ENCODE measurements at regions not wholly inside any gene's neighbourhood (a gene's known extent, or its start where the extent isn't known, plus 50 kb on each side); places are given as distances from the start of the nearest gene placed in this dataset.

GRCh38 chr13:34249546-34250039 lies 431.6 kb downstream of the RFC3 start:
- Histone ChIP-seq H3K4me2 (ENCODE audit: low read depth, low read length) (no peak overlapping the region), H3K27me3 (ENCODE audit: control insufficient read depth, insufficient read depth, low read length) (no peaks in the 10 kb centered on the region), H3K14ac (replicated peaks; ENCODE audit: low read depth, low read length) (no peak overlapping the region), H3K36me3 (ENCODE audit: control insufficient read depth, insufficient read depth, low read length) (no peaks in the 10 kb centered on the region), H2AK9ac (replicated peaks; ENCODE audit: low read depth, low read length, poor library complexity) (no peak overlapping the region), H4K91ac (ENCODE audit: insufficient read depth, low read depth, low read length) (no peak overlapping the region), H2BK120ac (ENCODE audit: low read depth, low read length) (no peak overlapping the region), H3K4me3 (ENCODE audit: insufficient read depth, low read depth, low read length) (no peak overlapping the region), H3K4me1 (ENCODE audit: control insufficient read depth, insufficient read depth, low read length) (no peaks in the 10 kb centered on the region), H4K20me1 (ENCODE audit: insufficient read depth, low read length) (no peaks in the 10 kb centered on the region), H4K8ac (ENCODE audit: low read depth in 2 of 2, low read length in 2 of 2) (no peak overlapping the region), H3K56ac (ENCODE audit: extremely low read depth, insufficient read depth, low read length) (no peak overlapping the region), H3K9me1 (ENCODE audit: insufficient read depth, low read length) (no peaks in the 10 kb centered on the region), H3K79me1 (ENCODE audit: low read depth in 1 of 2, low read length in 2 of 2) (no peaks in the 10 kb centered on the region), H4K5ac (ENCODE audit: low read depth, low read length) (no peak overlapping the region), H3K23ac (ENCODE audit: low read depth, low read length) (no peak overlapping the region), H3K4ac (ENCODE audit: low read depth, low read length) (no peak overlapping the region), H2BK15ac (ENCODE audit: low read depth, low read length) (no peak overlapping the region), H2AFZ (replicated peaks; ENCODE audit: low read length, poor library complexity) (no peak overlapping the region), H3K18ac (ENCODE audit: low read depth, low read length) (no peak overlapping the region), H2BK5ac (ENCODE audit: low read depth, low read length, poor library complexity, severe bottlenecking) (no peak overlapping the region), H3K27ac (ENCODE audit: insufficient read depth, low read length) (no peak overlapping the region), H2BK20ac (ENCODE audit: low read depth, low read length) (no peak overlapping the region), H3K9ac (ENCODE audit: low read depth, low read length) (no peak overlapping the region), H3K9me3 (ENCODE audit: control insufficient read depth, insufficient read depth, low read length) (no peaks in the 10 kb centered on the region), H2AK5ac (ENCODE audit: low read depth, low read length) (no peak overlapping the region)
- ChIA-PET CTCF (no interaction called here), POLR2A (ENCODE audit: unreplicated experiment) (interaction anchor here (0.6 kb wide), 1 partner anchor 424 kb away, joined by 3 read pairs; no protein-coding TSS in a partner anchor)
- no peak for DNase-seq
- TF ChIP-seq, protein P1, sequence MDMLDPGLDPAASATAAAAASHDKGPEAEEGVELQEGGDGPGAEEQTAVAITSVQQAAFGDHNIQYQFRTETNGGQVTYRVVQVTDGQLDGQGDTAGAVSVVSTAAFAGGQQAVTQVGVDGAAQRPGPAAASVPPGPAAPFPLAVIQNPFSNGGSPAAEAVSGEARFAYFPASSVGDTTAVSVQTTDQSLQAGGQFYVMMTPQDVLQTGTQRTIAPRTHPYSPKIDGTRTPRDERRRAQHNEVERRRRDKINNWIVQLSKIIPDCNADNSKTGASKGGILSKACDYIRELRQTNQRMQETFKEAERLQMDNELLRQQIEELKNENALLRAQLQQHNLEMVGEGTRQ (IDR thresholded peaks at IDR 0.05; ENCODE audit: low read depth, low read length) = no peak
- TF ChIP-seq FOS (IDR thresholded peaks at IDR 0.05; ENCODE audit: low read depth, low read length) = no peak
- TF ChIP-seq ELK1 (IDR thresholded peaks at IDR 0.05; ENCODE audit: borderline replicate concordance, low read depth, low read length) = no peak
- no peak for TF ChIP-seq CEBPB (IDR thresholded peaks at IDR 0.05; ENCODE audit: low read depth, low read length)
- no peak for TF ChIP-seq BHLHE40 (IDR thresholded peaks at IDR 0.05; ENCODE audit: low read depth, low read length)
- TF ChIP-seq RAD21 (IDR thresholded peaks at IDR 0.05; ENCODE audit: low read length) = no peak
- TF ChIP-seq RCOR1 (IDR thresholded peaks at IDR 0.05; ENCODE audit: insufficient replicate concordance, low read length) = no peak
- no peak for TF ChIP-seq NFE2L2 (IDR thresholded peaks at IDR 0.05; ENCODE audit: low read depth, low read length)
- TF ChIP-seq MXI1 (IDR thresholded peaks at IDR 0.05; ENCODE audit: borderline replicate concordance, low read depth, low read length) = no peak
- no peak for TF ChIP-seq MAZ (IDR thresholded peaks at IDR 0.05; ENCODE audit: borderline replicate concordance, low read depth, low read length)
- TF ChIP-seq RFX5 (IDR thresholded peaks at IDR 0.05; ENCODE audit: low read depth, low read length) = no peak
- TF ChIP-seq SMC3 (IDR thresholded peaks at IDR 0.05; ENCODE audit: low read depth, low read length) = no peak
- no peak for TF ChIP-seq CHD1 (IDR thresholded peaks at IDR 0.05; ENCODE audit: low read depth, low read length)
- TF ChIP-seq POLR2A (IDR thresholded peaks at IDR 0.05; ENCODE audit: low read depth, low read length) = no peak
- no peak for TF ChIP-seq MAFK (IDR thresholded peaks at IDR 0.05; ENCODE audit: low read depth, low read length)
- no CpG with 5 or more reads among the region's 3 CpGs for WGBS, 2 experiments (ENCODE audit: extremely low coverage in 2 of 2, insufficient read length in 1 of 2)
- BruUV-seq (replicated peaks) = no TSS peak
- in situ Hi-C loops (cut with MboI; ENCODE audit: low sequenced_read_pairs) = no loop called here
- ATAC-seq (ENCODE audit: low read depth) = no peak
- intact Hi-C loops (cut with micrococcal nuclease) = no loop called here
- dilution Hi-C loops (cut with HindIII; ENCODE audit: low sequenced_read_pairs, unreplicated experiment) = no loop called here

Data from IMR-90 (cell line).